ENCODE measurements at regions not wholly inside any gene's neighbourhood (a gene's known extent, or its start where the extent isn't known, plus 50 kb on each side); places are given as distances from the start of the nearest gene placed in this dataset.

- Histone ChIP-seq H3K36me3 (ENCODE audit: insufficient read depth in 1 of 2, low read depth in 1 of 2) (no peaks in the 10 kb centered on the region), H3K4me3 (no peak overlapping the region), H3K4me1 (no peaks in the 10 kb centered on the region), H3K27ac (no peak overlapping the region), H3K27me3 (ENCODE audit: insufficient read depth in 3 of 3, low read length in 2 of 3) (no peaks in the 10 kb centered on the region), H3K9me3 (no peaks in the 10 kb centered on the region)
- ATAC-seq (no peak), DNase-seq (no peak)
- intact Hi-C loops (cut with DNase I), result no loop called here
- TF ChIP-seq CTCF (IDR thresholded peaks at IDR 0.05), result no peak
- 71 to 74% (median 73%) methylated on average over 3 of the region's 3 CpGs for WGBS, 3 donors
Measured at GRCh38 chr12:39230086-39230485, 212.8 kb downstream of the KIF21A start.

GRCh38 chr12:39227218-39227617 lies 215.7 kb downstream of the KIF21A start:
- Histone ChIP-seq H3K4me3 (no peak overlapping the region), H3K9me3 (no peaks in the 10 kb centered on the region), H3K27me3 (ENCODE audit: insufficient read depth in 3 of 3, low read length in 2 of 3) (no peaks in the 10 kb centered on the region), H3K27ac (no peak overlapping the region), H3K4me1 (no peaks in the 10 kb centered on the region), H3K36me3 (ENCODE audit: insufficient read depth in 1 of 2, low read depth in 1 of 2) (no peaks in the 10 kb centered on the region)
- no peak for TF ChIP-seq CTCF (IDR thresholded peaks at IDR 0.05)
- no peak for DNase-seq
- intact Hi-C loops (cut with DNase I), result no loop called here
- no peak for ATAC-seq
- WGBS, 3 donors, result 17 to 19% (median 18%) methylated on average over 2 of the region's 2 CpGs

- Histone ChIP-seq H3K36me3 (ENCODE audit: insufficient read depth in 1 of 2, low read depth in 1 of 2) (no peaks in the 10 kb centered on the region), H3K27ac (no peak overlapping the region)
- ATAC-seq, result no peak
Measured at GRCh38 chr12:39224971-39225370, 217.9 kb downstream of the KIF21A start.

GRCh38 chr12:39205969-39206368 lies 237.0 kb downstream of the KIF21A start:
- H3K9me3 ChIP-seq, result peaks cover 12% of the 10 kb centered on the region
- H3K27me3 ChIP-seq (ENCODE audit: insufficient read depth in 3 of 3, low read length in 2 of 3), result no peaks in the 10 kb centered on the region
- intact Hi-C loops (cut with DNase I), result no loop called here
- no peaks in the 10 kb centered on the region for H3K36me3 ChIP-seq (ENCODE audit: insufficient read depth in 1 of 2, low read depth in 1 of 2)
- ATAC-seq, result no peak
- no peak for DNase-seq
- no peak overlapping the region for H3K4me3 ChIP-seq
- H3K4me1 ChIP-seq, result no peaks in the 10 kb centered on the region
- 65 to 77% (median 67%) methylated on average over 4 of the region's 4 CpGs for WGBS, 3 donors
- no peak overlapping the region for H3K27ac ChIP-seq
- TF ChIP-seq CTCF (IDR thresholded peaks at IDR 0.05), result no peak

More at GRCh38 chr12:39224971-39225370, 217.9 kb downstream of the KIF21A start:
- Histone ChIP-seq H3K9me3 (no peaks in the 10 kb centered on the region), H3K4me3 (no peak overlapping the region), H3K4me1 (no peaks in the 10 kb centered on the region), H3K27me3 (ENCODE audit: insufficient read depth in 3 of 3, low read length in 2 of 3) (no peaks in the 10 kb centered on the region)
- intact Hi-C loops (cut with DNase I), result no loop called here
- DNase-seq, result no peak
- no peak for TF ChIP-seq CTCF (IDR thresholded peaks at IDR 0.05)

GRCh38 chr12:39199351-39199750 lies 243.6 kb downstream of the KIF21A start:
- WGBS, 3 donors, result 29 to 36% (median 32%) methylated on average over 4 of the region's 4 CpGs
- peaks cover 8% of the 10 kb centered on the region for H3K9me3 ChIP-seq
- intact Hi-C loops (cut with DNase I), result no loop called here
- no peak overlapping the region for H3K4me3 ChIP-seq
- H3K36me3 ChIP-seq (ENCODE audit: insufficient read depth in 1 of 2, low read depth in 1 of 2), result no peaks in the 10 kb centered on the region
- no peak for ATAC-seq
- H3K27ac ChIP-seq, result no peak overlapping the region
- no peaks in the 10 kb centered on the region for H3K27me3 ChIP-seq (ENCODE audit: insufficient read depth in 3 of 3, low read length in 2 of 3)
- no peak for TF ChIP-seq CTCF (IDR thresholded peaks at IDR 0.05)
- H3K4me1 ChIP-seq, result no peaks in the 10 kb centered on the region
- no peak for DNase-seq

Measured in psoas muscle (tissue), 7 donors.